ENCODE measurements at regions not wholly inside any gene's neighbourhood (a gene's known extent, or its start where the extent isn't known, plus 50 kb on each side); places are given as distances from the start of the nearest gene placed in this dataset.

- H2BK120ac ChIP-seq (replicated peaks; ENCODE audit: low read depth, low read length) = no peak overlapping the region
- H4K91ac ChIP-seq (replicated peaks; ENCODE audit: insufficient read length, low read length) = no peak overlapping the region
- no peak overlapping the region for H2AFZ ChIP-seq (ENCODE audit: low read length)
- no peak overlapping the region for H3K27ac ChIP-seq (ENCODE audit: low read depth, low read length)
- no peak overlapping the region for H3K9ac ChIP-seq (replicated peaks in 1 of 4; ENCODE audit: extremely low read depth in 1 of 4, low read depth in 3 of 4, low read length in 3 of 4)
- no peaks in the 10 kb centered on the region for H3K36me3 ChIP-seq (ENCODE audit: control insufficient read depth in 2 of 4, insufficient read depth in 4 of 4, low read length in 3 of 4)
- H3K14ac ChIP-seq (ENCODE audit: insufficient read length) = no peak overlapping the region
- ChIA-PET POLR2A (ENCODE audit: partially characterized antibody) (no interaction called here), CTCF (ENCODE audit: partially characterized antibody) (interaction anchor here (1.1 to 1.7 kb wide), 2 partner anchors 17 to 33 kb away, joined by 3 to 5 read pairs; no protein-coding TSS in a partner anchor)
- FAIRE-seq (no peak), DNase-seq (ENCODE audit: low read depth in 1 of 2, low spot score in 2 of 2) (no peak)
- no peak overlapping the region for H2BK15ac ChIP-seq (ENCODE audit: low read length)
- no peak overlapping the region for H4K8ac ChIP-seq (ENCODE audit: extremely low read depth, insufficient read depth, low read length)
- no peaks in the 10 kb centered on the region for H3K23me2 ChIP-seq (ENCODE audit: low read depth, low read length)
- H2BK20ac ChIP-seq (ENCODE audit: low read length) = no peak overlapping the region
- H3K23ac ChIP-seq (ENCODE audit: insufficient read length) = no peak overlapping the region
- no peaks in the 10 kb centered on the region for H3K4me1 ChIP-seq (replicated peaks in 1 of 4; ENCODE audit: control insufficient read depth in 3 of 4, insufficient read depth in 4 of 4, low read length in 3 of 4)
- H3K27me3 ChIP-seq (replicated peaks in 1 of 4; ENCODE audit: control insufficient read depth in 3 of 4, extremely low read depth in 1 of 4, insufficient read depth in 3 of 4, low read length in 3 of 4) = no peaks in the 10 kb centered on the region
- WGBS, 2 experiments (ENCODE audit: extremely low coverage in 1 of 2, insufficient coverage in 1 of 2, insufficient read length in 1 of 2, insufficient replicate concordance in 2 of 2, low coverage in 1 of 2, low lambda C conversion rate in 2 of 2, missing lambda C conversion rate in 1 of 2) = 98% methylated on average over 4 of the region's 5 CpGs; no CpG with 5 or more reads in 1 of the 2 experiments
- no peak overlapping the region for H2BK12ac ChIP-seq (ENCODE audit: low read depth, low read length)
- no peak overlapping the region for H2BK5ac ChIP-seq (ENCODE audit: low read depth, low read length)
- H2AK5ac ChIP-seq (ENCODE audit: low read depth, low read length) = no peak overlapping the region
- no peak overlapping the region for H3K4ac ChIP-seq (replicated peaks; ENCODE audit: insufficient read length, low read depth, low read length)
- no peaks in the 10 kb centered on the region for H3K79me1 ChIP-seq (ENCODE audit: low read depth, low read length)
- no peak overlapping the region for H3K4me3 ChIP-seq (ENCODE audit: extremely low read depth in 1 of 4, insufficient read depth in 2 of 4, low read depth in 3 of 4, low read length in 4 of 4)
- no peaks in the 10 kb centered on the region for H4K20me1 ChIP-seq (replicated peaks in 1 of 2; ENCODE audit: control insufficient read depth in 1 of 2, insufficient read depth in 2 of 2, low read length in 2 of 2)
- H3K4me2 ChIP-seq (ENCODE audit: insufficient read depth in 1 of 2, low read depth in 2 of 2, low read length in 2 of 2) = no peak overlapping the region
- no peak overlapping the region for H3K18ac ChIP-seq (ENCODE audit: extremely low read depth, low read length)
- H3K9me3 ChIP-seq (ENCODE audit: insufficient read depth in 2 of 2, low read depth in 1 of 2, low read length in 1 of 2) = no peaks in the 10 kb centered on the region
- H3K56ac ChIP-seq (replicated peaks; ENCODE audit: insufficient read length, low read depth, low read length) = no peak overlapping the region
- H3K79me2 ChIP-seq (ENCODE audit: control insufficient read depth in 1 of 2, insufficient read depth in 2 of 2, low read length in 2 of 2) = no peaks in the 10 kb centered on the region
- no peak overlapping the region for H4K5ac ChIP-seq (ENCODE audit: insufficient read length, low read depth, low read length)
- TF ChIP-seq ATF3 (IDR thresholded peaks at IDR 0.05; ENCODE audit: insufficient read depth, low read depth, low read length) = no peak
- no peak for TF ChIP-seq CHD2 (IDR thresholded peaks at IDR 0.05; ENCODE audit: low read length)
- no peak for TF ChIP-seq TAF7 (optimal IDR thresholded peaks at IDR 0.05; ENCODE audit: borderline replicate concordance, low read depth, low read length)
- no peak for TF ChIP-seq SAP30 (IDR thresholded peaks at IDR 0.05; ENCODE audit: insufficient read depth, insufficient replicate concordance, low read length)
- no peak for TF ChIP-seq RBBP5 (IDR thresholded peaks at IDR 0.05; ENCODE audit: borderline replicate concordance, low read depth, low read length)
- TF ChIP-seq SRF (IDR thresholded peaks at IDR 0.05; ENCODE audit: low read depth, low read length) = no peak
- TF ChIP-seq KDM5A (IDR thresholded peaks at IDR 0.05; ENCODE audit: low read length) = no peak
- no peak for TF ChIP-seq TCF12 (IDR thresholded peaks at IDR 0.05; ENCODE audit: low read depth, low read length)
- no peak for TF ChIP-seq CTBP2 (IDR thresholded peaks at IDR 0.05; ENCODE audit: borderline replicate concordance, insufficient read depth, insufficient read length, low read length)
- TF ChIP-seq POLR2A (IDR thresholded peaks at IDR 0.05; ENCODE audit: control extremely low read depth in 1 of 2, low read depth in 2 of 2, low read length in 2 of 2) = no peak
- no peak for TF ChIP-seq TBP (IDR thresholded peaks at IDR 0.05; ENCODE audit: low read depth, low read length)
These were observed 195.9 kb upstream of the NCAM1 start for GRCh38 chr11:112765337-112765736.

Data from H1 (cell line).